ENCODE measurements at regions not wholly inside any gene's neighbourhood (a gene's known extent, or its start where the extent isn't known, plus 50 kb on each side); places are given as distances from the start of the nearest gene placed in this dataset.

- DNase-seq (ENCODE audit: low spot score), result no peak
Measured at GRCh38 chr14:94995551-94995950, 161.8 kb downstream of the DICER1 start.

- DNase-seq (ENCODE audit: low spot score), result no peak
Measured at GRCh38 chr14:94994245-94994644, 163.1 kb downstream of the DICER1 start.

- no peak for DNase-seq (ENCODE audit: low spot score)
Measured at GRCh38 chr14:94992046-94992445, 165.3 kb downstream of the DICER1 start.

GRCh38 chr14:94989946-94990345, 167.4 kb downstream of the DICER1 start:
- DNase-seq (ENCODE audit: low spot score), result no peak

- no peak for DNase-seq (ENCODE audit: low spot score)
Measured at GRCh38 chr14:94989417-94989816, 167.9 kb downstream of the DICER1 start.

- no peak for DNase-seq (ENCODE audit: low spot score)
Measured at GRCh38 chr14:94987409-94987808, 169.9 kb downstream of the DICER1 start.

GRCh38 chr14:94979891-94980290, 177.4 kb downstream of the DICER1 start:
- DNase-seq (ENCODE audit: low spot score), result no peak

- DNase-seq (ENCODE audit: low spot score), result no peak
Measured at GRCh38 chr14:94977016-94977415, 180.3 kb downstream of the DICER1 start.

- no peak for DNase-seq (ENCODE audit: low spot score)
Measured at GRCh38 chr14:94975366-94975765, 182.0 kb downstream of the DICER1 start.

- DNase-seq (ENCODE audit: low spot score), result no peak
Measured at GRCh38 chr14:94974893-94975292, 182.4 kb downstream of the DICER1 start.

- no peak for DNase-seq (ENCODE audit: low spot score)
Measured at GRCh38 chr14:94974422-94974821, 182.9 kb downstream of the DICER1 start.

- DNase-seq (ENCODE audit: low spot score), result no peak
Measured at GRCh38 chr14:94971750-94972149, 185.6 kb downstream of the DICER1 start.

GRCh38 chr14:94970941-94971730, 186.2 kb downstream of the DICER1 start:
- DNase-seq (ENCODE audit: low spot score), result no peak

- no peak for DNase-seq (ENCODE audit: low spot score)
Measured at GRCh38 chr14:94969766-94970165, 187.6 kb downstream of the DICER1 start.

- no peak for DNase-seq (ENCODE audit: low spot score)
Measured at GRCh38 chr14:94966868-94967267, 190.5 kb downstream of the DICER1 start.

GRCh38 chr14:94966344-94966743, 191.0 kb downstream of the DICER1 start:
- no peak for DNase-seq (ENCODE audit: low spot score)

- no peak for DNase-seq (ENCODE audit: low spot score)
Measured at GRCh38 chr14:94965551-94966313, 191.6 kb downstream of the DICER1 start.

- DNase-seq (ENCODE audit: low spot score), result no peak
Measured at GRCh38 chr14:94964931-94965330, 192.4 kb downstream of the DICER1 start.

- no peak for DNase-seq (ENCODE audit: low spot score)
Measured at GRCh38 chr14:94964181-94964580, 193.1 kb downstream of the DICER1 start.

GRCh38 chr14:94963051-94963450, 193.1 kb upstream of the GSC start:
- DNase-seq (ENCODE audit: low spot score), result no peak

- DNase-seq (ENCODE audit: low spot score), result no peak
Measured at GRCh38 chr14:94962166-94962575, 192.3 kb upstream of the GSC start.

- no peak for DNase-seq (ENCODE audit: low spot score)
Measured at GRCh38 chr14:94961386-94962165, 191.7 kb upstream of the GSC start.
